OCI-LY1 (cell line): ENCODE measurements at regions not wholly inside any gene's neighbourhood (a gene's known extent, or its start where the extent isn't known, plus 50 kb on each side); places are given as distances from the start of the nearest gene placed in this dataset.

Experiments
- EZH2 ChIP-seq: fragments of 200-600 bp; sonication (generic), shearing (Covaris generic); IDR thresholded peaks from 2 replicates; pipeline ENCODE4 v1.8.0; 2017; ENCODE audit warnings: borderline replicate concordance, mixed run types, mild to moderate bottlenecking, antibody characterized with exemption, low read length, moderate library complexity, mixed read lengths
- TF ChIP-seq, protein P1 (sequence below): fragments of 200-600 bp; sonication (generic), shearing (Covaris generic); IDR thresholded peaks from 2 replicates; pipeline ENCODE4 v1.5.1; 2017; ENCODE audit warnings: mild to moderate bottlenecking, antibody characterized with exemption, low read length, moderate library complexity, mixed read lengths

DNA sequence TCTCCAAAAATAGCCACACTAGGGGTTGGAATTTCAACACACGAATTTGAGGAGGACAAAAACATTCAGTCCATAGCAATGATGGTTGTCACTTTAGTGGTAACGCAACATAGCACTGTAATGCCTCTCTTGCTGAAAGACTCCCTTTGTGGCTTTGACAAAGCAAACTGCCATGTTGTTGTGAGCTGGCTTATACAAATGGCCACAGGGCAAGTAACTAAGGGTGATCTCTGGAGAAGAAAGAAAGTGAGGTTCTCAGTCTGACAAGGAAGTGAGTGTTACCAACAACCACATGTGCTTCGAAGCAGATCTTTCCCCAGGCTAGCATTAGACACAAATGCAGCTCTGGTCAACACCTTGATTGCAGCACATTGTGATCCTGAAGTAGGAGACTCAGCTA is 79.1 kb upstream of the PCDH17 start:
- TF ChIP-seq, protein P1, sequence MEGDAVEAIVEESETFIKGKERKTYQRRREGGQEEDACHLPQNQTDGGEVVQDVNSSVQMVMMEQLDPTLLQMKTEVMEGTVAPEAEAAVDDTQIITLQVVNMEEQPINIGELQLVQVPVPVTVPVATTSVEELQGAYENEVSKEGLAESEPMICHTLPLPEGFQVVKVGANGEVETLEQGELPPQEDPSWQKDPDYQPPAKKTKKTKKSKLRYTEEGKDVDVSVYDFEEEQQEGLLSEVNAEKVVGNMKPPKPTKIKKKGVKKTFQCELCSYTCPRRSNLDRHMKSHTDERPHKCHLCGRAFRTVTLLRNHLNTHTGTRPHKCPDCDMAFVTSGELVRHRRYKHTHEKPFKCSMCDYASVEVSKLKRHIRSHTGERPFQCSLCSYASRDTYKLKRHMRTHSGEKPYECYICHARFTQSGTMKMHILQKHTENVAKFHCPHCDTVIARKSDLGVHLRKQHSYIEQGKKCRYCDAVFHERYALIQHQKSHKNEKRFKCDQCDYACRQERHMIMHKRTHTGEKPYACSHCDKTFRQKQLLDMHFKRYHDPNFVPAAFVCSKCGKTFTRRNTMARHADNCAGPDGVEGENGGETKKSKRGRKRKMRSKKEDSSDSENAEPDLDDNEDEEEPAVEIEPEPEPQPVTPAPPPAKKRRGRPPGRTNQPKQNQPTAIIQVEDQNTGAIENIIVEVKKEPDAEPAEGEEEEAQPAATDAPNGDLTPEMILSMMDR = no peak
- TF ChIP-seq EZH2 = no peak
